ENCODE measurements at regions not wholly inside any gene's neighbourhood (a gene's known extent, or its start where the extent isn't known, plus 50 kb on each side); places are given as distances from the start of the nearest gene placed in this dataset.

- Histone ChIP-seq H3K27me3 (no peaks in the 10 kb centered on the region), H3K4me3 (no peak overlapping the region), H3K36me3 (no peaks in the 10 kb centered on the region), H3K4me1 (no peaks in the 10 kb centered on the region), H3K9ac (no peak overlapping the region), H3K27ac (no peak overlapping the region), H3K4me2 (no peak overlapping the region), H4K20me1 (no peaks in the 10 kb centered on the region), H3K9me3 (replicated peaks in 1 of 11) (no peaks in the 10 kb centered on the region)
- TF ChIP-seq Cebpa-rat (IDR thresholded peaks at IDR 0.05), result no peak
These were observed 438.9 kb downstream of the GRXCR1 start for GRCh38 chr4:43331226-43332051.

GRCh38 chr4:43332052-43332425, 439.5 kb downstream of the GRXCR1 start:
- no peak overlapping the region for H3K27ac ChIP-seq
- H3K4me2 ChIP-seq, result no peak overlapping the region
- H3K9ac ChIP-seq, result no peak overlapping the region

GRCh38 chr4:43337707-43338106, 445.2 kb downstream of the GRXCR1 start:
- Histone ChIP-seq H3K4me2 (no peak overlapping the region), H3K36me3 (no peaks in the 10 kb centered on the region), H3K9ac (no peak overlapping the region), H3K4me1 (peaks cover 0 to 25% (median 0%) of the 10 kb centered on the region in 10 experiments; a peak in 7 of 20 replicates), H3K9me3 (replicated peaks in 1 of 11) (no peaks in the 10 kb centered on the region), H3K27ac (no peak overlapping the region), H3K27me3 (no peaks in the 10 kb centered on the region), H4K20me1 (no peaks in the 10 kb centered on the region), H3K4me3 (no peak overlapping the region)
- no peak for TF ChIP-seq Cebpa-rat (IDR thresholded peaks at IDR 0.05)

More at GRCh38 chr4:43332052-43332425, 439.5 kb downstream of the GRXCR1 start:
- no peaks in the 10 kb centered on the region for H3K9me3 ChIP-seq (replicated peaks in 1 of 11)
- TF ChIP-seq Cebpa-rat (IDR thresholded peaks at IDR 0.05), result no peak
- H3K27me3 ChIP-seq, result no peaks in the 10 kb centered on the region
- no peaks in the 10 kb centered on the region for H3K36me3 ChIP-seq
- H4K20me1 ChIP-seq, result no peaks in the 10 kb centered on the region
- H3K4me3 ChIP-seq, result no peak overlapping the region
- no peaks in the 10 kb centered on the region for H3K4me1 ChIP-seq

GRCh38 chr4:43339435-43339834, 446.9 kb downstream of the GRXCR1 start:
- Histone ChIP-seq H3K9ac (no peak overlapping the region), H3K27ac (no peak overlapping the region), H3K9me3 (replicated peaks in 1 of 11) (peaks cover 0 to 5% (median 0%) of the 10 kb centered on the region in 11 experiments; a peak in 2 of 22 replicates), H3K27me3 (no peaks in the 10 kb centered on the region), H3K36me3 (no peaks in the 10 kb centered on the region), H3K4me2 (peak overlapping the region in 3 of 11 experiments; percentile 33 to 43 (median 35); a peak in 4 of 22 replicates), H3K4me3 (no peak overlapping the region), H3K4me1 (peaks cover 0 to 25% (median 0%) of the 10 kb centered on the region in 10 experiments; a peak in 7 of 20 replicates), H4K20me1 (no peaks in the 10 kb centered on the region)
- TF ChIP-seq Cebpa-rat (IDR thresholded peaks at IDR 0.05), result no peak

DNA sequence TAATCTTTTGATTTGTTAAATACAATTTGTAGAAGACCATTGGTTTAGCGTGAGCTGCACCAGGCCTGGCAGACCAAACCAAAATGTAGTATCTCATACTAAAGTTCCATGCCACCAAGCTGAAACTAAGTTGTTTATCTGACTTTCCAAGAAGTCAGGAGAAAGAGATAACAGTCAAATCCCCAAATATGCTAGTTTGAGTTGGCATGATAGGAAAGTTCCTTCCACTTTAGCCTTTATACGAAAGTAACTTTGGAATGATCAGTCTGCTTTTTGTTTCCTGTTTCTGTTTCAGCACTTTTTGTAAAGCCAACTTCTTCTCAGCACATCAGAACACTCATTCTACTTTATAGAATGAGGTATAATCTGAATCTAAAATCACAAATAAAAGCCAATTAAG, 449.2 kb downstream of the GRXCR1 start:
- peak overlapping the region in 2 of 11 experiments; percentile 15 to 37; a peak in 2 of 22 replicates for H3K4me2 ChIP-seq
- H3K9me3 ChIP-seq (replicated peaks in 1 of 11), result peaks cover 0 to 5% (median 0%) of the 10 kb centered on the region in 11 experiments; a peak in 2 of 22 replicates
- H3K9ac ChIP-seq, result no peak overlapping the region
- H3K4me1 ChIP-seq, result peaks cover 0 to 25% (median 0%) of the 10 kb centered on the region in 10 experiments; a peak in 7 of 20 replicates
- no peaks in the 10 kb centered on the region for H4K20me1 ChIP-seq
- TF ChIP-seq Cebpa-rat (IDR thresholded peaks at IDR 0.05), result no peak
- H3K27ac ChIP-seq, result no peak overlapping the region
- H3K4me3 ChIP-seq, result no peak overlapping the region
- H3K27me3 ChIP-seq, result no peaks in the 10 kb centered on the region
- H3K36me3 ChIP-seq, result no peaks in the 10 kb centered on the region

DNA sequence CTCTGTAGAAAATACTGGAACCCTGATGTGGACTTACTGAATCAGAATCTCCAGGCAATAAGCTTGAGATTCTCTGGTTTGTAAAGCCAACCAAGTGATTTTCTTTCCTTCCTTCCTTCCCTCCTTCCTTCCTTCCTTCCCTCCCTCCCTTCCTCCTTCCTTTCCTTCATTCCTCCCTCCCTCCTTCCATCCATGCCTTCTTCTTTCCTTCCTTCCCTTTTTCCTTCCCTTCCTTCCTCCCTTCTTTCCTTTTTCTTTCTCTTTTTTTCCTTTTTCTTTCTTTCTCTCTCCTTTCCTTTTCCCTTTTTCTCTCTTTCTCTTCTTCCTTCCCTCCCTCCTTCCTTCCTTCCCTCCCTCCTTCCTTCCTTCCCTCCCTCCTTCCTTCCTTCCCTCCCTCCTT, 450.8 kb downstream of the GRXCR1 start:
- H3K9ac ChIP-seq, result no peak overlapping the region
- H3K9me3 ChIP-seq (replicated peaks in 1 of 11), result peaks cover 0 to 5% (median 0%) of the 10 kb centered on the region in 11 experiments; a peak in 2 of 22 replicates
- no peak overlapping the region for H3K27ac ChIP-seq
- H3K4me3 ChIP-seq, result no peak overlapping the region
- no peak for TF ChIP-seq Cebpa-rat (IDR thresholded peaks at IDR 0.05)
- H3K4me2 ChIP-seq, result no peak overlapping the region
- no peaks in the 10 kb centered on the region for H3K27me3 ChIP-seq
- peaks cover 0 to 25% (median 0%) of the 10 kb centered on the region in 10 experiments; a peak in 7 of 20 replicates for H3K4me1 ChIP-seq
- no peaks in the 10 kb centered on the region for H4K20me1 ChIP-seq
- no peaks in the 10 kb centered on the region for H3K36me3 ChIP-seq

DNA sequence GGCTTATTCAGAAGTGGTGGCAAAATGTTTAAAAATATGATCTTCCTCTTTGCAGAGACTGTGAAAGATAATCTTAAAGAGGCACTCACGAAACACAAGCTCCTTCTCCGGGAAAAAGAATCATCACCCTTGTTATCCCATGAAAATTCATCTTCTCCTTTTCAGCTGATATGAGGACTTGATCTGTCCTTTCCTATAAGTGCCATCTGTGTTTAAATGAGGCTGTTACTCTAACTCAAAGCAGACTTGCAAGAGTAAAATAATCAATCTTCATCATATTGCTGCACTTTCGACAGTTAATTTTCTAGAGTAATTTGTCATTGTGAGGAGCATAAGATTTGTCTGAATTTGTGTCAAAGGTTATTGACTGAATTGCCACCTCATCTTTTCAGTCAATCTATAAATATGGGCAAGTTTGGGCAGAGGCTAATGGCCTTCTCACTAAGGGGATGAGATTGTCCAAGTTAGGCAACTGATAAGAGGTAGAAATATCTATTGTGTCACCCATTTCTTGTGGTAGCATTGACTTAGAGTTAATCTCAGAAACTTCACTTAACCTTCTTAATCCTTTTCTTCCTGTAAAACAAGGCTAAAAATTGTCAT, 452.9 kb downstream of the GRXCR1 start:
- Histone ChIP-seq H3K4me1 (peaks cover 0 to 15% (median 0%) of the 10 kb centered on the region in 10 experiments; a peak in 5 of 20 replicates), H3K27ac (no peak overlapping the region), H3K27me3 (no peaks in the 10 kb centered on the region), H3K9ac (no peak overlapping the region), H3K4me3 (no peak overlapping the region), H3K36me3 (no peaks in the 10 kb centered on the region), H4K20me1 (no peaks in the 10 kb centered on the region), H3K9me3 (replicated peaks in 1 of 11) (peaks cover 0 to 5% (median 0%) of the 10 kb centered on the region in 11 experiments; a peak in 2 of 22 replicates), H3K4me2 (no peak overlapping the region)
- TF ChIP-seq Cebpa-rat (IDR thresholded peaks at IDR 0.05), result no peak

- Histone ChIP-seq H3K4me3 (no peak overlapping the region), H3K9me3 (replicated peaks in 1 of 11) (peaks cover 0 to 5% (median 0%) of the 10 kb centered on the region in 11 experiments; a peak in 2 of 22 replicates), H3K4me2 (no peak overlapping the region), H3K27me3 (no peaks in the 10 kb centered on the region), H4K20me1 (no peaks in the 10 kb centered on the region), H3K9ac (no peak overlapping the region), H3K27ac (no peak overlapping the region), H3K4me1 (no peaks in the 10 kb centered on the region), H3K36me3 (no peaks in the 10 kb centered on the region)
- no peak for TF ChIP-seq Cebpa-rat (IDR thresholded peaks at IDR 0.05)
These were observed 456.1 kb downstream of the GRXCR1 start for GRCh38 chr4:43348591-43348990.

GRCh38 chr4:43351970-43352806, 459.7 kb downstream of the GRXCR1 start:
- Histone ChIP-seq H3K9ac (no peak overlapping the region), H3K27ac (no peak overlapping the region), H3K36me3 (no peaks in the 10 kb centered on the region), H3K4me2 (no peak overlapping the region), H4K20me1 (no peaks in the 10 kb centered on the region), H3K4me3 (no peak overlapping the region), H3K4me1 (no peaks in the 10 kb centered on the region), H3K9me3 (replicated peaks in 1 of 11) (no peaks in the 10 kb centered on the region), H3K27me3 (no peaks in the 10 kb centered on the region)
- no peak for TF ChIP-seq Cebpa-rat (IDR thresholded peaks at IDR 0.05)

All from BLaER1 treated with 17β-estradiol and CSF1 and Interleukin-3, amounts not matched to agents 10 nM and 100 nM (cell line).